LNCAP (cell line): ENCODE measurements at regions not wholly inside any gene's neighbourhood (a gene's known extent, or its start where the extent isn't known, plus 50 kb on each side); places are given as distances from the start of the nearest gene placed in this dataset.

Source experiments
- TF ChIP-seq, protein P1 (sequence below): fragments of 450-650 bp; IDR thresholded peaks from 2 replicates; pipeline ENCODE4 v1.5.1; 2017; ENCODE audit warnings: mild to moderate bottlenecking

DNA sequence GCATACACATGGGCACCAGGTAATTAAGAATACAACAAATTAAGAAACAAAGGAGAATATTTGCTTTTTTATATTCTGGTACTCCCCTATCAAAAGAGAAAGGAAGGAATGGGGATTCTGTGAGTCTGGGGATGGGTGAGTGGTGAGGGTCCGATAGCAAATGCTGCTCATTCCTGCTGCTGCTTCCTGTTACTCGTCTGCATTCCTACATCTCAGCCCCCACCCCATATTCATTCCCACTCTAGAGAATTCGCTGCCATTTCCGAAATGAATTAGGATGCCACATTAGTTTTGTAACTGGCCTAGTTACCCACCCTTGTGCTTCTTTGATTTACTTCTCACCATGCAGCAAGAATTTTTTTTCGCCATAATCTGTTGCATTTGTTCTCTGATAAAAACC, 1905.3 kb upstream of the PIK3C3 start:
- TF ChIP-seq, protein P1, sequence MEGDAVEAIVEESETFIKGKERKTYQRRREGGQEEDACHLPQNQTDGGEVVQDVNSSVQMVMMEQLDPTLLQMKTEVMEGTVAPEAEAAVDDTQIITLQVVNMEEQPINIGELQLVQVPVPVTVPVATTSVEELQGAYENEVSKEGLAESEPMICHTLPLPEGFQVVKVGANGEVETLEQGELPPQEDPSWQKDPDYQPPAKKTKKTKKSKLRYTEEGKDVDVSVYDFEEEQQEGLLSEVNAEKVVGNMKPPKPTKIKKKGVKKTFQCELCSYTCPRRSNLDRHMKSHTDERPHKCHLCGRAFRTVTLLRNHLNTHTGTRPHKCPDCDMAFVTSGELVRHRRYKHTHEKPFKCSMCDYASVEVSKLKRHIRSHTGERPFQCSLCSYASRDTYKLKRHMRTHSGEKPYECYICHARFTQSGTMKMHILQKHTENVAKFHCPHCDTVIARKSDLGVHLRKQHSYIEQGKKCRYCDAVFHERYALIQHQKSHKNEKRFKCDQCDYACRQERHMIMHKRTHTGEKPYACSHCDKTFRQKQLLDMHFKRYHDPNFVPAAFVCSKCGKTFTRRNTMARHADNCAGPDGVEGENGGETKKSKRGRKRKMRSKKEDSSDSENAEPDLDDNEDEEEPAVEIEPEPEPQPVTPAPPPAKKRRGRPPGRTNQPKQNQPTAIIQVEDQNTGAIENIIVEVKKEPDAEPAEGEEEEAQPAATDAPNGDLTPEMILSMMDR = no peak

DNA sequence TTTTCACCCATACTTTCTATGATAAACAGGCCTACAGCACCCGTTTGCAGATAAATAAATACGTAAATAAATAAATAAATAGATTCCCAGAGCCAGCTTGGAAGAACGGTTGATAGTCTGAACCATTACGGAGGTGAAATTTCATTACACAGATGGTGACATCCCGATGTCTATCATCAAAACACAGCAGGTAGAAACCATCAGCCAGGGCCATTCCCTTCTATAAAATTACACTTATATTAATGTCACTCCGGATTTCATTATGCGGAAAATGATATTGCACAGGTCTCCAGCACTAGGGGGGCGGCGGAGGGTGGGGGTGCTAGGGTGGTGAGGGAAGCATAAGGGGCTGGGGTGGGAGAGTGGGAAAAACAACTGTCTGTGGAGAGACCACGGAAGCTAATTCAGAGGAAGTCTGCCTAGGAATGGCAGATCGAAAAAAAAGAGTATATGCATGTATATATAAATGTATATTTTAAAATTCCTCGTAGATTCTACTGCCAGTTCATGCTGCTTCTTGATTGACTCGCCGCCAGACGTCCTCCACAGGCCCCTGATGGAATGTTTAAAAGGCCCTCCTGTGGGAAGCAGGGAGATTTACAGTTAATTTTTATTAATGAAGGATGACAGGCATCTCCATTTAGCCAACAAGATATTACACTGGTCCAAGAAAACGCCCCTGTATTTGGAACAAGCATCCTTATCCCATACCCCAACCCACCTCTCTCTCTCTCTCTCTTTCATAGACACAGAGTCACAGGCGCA, 1906.0 kb upstream of the PIK3C3 start:
- TF ChIP-seq, protein P1 = no peak

DNA sequence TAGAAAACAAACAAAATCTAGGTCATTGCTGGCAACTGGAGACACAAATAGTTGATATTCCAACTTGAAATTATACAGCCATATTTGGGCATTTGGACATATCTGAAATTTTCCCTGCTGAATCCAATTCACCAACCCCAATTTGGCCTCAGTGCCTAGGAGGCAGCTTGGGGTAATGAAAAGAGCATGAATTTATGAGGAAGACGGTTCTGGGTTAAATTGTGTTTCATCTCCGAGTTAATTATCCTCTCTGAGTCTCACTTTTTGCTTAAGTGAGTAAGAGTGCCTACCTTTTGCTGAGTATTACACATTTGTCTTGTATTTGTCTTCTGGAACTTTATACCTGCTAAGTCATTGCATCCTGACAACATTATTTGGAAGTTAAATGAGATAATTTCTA, 1906.8 kb upstream of the PIK3C3 start:
- TF ChIP-seq, protein P1 = no peak

DNA sequence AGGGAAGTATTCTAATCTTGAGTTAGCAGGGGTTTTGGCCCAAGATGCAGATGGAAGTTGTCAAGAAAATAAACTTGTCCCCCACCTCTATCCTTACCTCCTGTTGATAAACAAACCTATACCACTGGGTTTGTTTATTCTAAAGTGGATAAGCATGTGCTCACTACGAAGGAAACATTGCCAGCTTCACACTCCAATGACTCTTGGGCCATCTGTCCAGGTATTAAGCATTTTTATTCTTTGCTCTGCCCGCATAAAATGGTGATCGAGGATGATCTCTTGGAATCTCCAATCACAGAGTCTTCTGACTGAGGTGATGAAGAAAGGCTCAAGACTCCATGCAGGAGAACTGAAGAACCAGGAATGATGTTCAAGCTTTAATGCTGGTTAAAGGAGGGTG, 1908.4 kb upstream of the PIK3C3 start:
- TF ChIP-seq, protein P1 = no peak

DNA sequence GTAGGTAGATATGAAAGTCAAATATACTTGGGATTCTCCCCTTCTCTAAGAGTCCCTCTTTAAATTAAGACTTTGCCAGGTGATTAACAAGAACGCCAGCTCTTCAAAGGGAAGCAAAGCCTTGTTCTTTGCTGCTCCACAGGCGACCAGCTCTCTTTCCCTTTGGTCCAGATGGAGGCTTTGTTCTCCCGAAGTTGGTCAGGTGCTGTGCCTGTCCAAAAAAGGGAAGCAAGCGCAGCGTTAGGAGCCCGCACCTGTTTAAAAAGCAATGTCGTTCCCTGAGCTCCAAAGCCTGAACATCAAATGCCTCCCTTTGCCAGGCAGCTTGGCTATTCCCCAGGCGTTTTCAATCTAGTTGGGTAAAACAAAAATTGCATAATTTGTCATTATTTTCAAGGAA, 1913.1 kb upstream of the PIK3C3 start:
- TF ChIP-seq, protein P1 = no peak

DNA sequence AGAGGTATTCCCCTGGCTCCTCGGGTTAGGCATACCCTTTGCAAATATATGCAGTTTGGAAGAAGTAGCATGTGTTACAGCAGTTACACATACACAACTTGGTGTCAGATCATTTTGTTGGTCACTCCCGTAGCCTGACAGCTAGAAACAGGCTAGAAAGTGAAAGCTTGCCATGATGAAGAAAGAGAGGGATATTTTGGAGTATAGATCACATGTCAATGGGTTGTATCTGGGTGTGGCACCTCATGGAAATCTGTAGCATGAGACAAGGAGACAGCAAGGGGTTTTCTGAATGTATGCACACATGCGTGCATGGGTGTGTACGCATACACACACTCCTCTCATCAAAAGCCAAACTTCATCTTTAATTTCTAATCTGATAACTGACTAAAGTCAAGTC, 1914.5 kb upstream of the PIK3C3 start:
- TF ChIP-seq, protein P1 = no peak

DNA sequence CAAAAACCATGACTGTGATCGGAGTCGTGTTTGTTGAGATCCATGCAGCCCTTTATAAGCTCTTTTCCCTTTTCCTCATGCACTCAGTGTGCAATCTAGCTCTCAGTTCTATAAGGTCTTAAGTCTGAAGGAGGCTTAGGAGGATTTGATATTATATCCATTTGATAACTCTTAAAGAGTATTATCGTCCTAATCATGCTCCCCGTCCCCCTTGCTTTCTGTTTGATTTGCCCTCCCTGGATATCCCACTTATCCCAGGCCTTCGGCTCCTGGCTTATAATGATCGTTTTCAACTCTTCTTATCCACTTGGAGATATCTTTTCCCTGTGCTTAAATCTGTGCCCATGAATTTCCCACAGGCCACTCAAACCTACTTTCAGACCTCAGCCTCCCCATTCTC, 1917.7 kb upstream of the PIK3C3 start:
- TF ChIP-seq, protein P1 = no peak

DNA sequence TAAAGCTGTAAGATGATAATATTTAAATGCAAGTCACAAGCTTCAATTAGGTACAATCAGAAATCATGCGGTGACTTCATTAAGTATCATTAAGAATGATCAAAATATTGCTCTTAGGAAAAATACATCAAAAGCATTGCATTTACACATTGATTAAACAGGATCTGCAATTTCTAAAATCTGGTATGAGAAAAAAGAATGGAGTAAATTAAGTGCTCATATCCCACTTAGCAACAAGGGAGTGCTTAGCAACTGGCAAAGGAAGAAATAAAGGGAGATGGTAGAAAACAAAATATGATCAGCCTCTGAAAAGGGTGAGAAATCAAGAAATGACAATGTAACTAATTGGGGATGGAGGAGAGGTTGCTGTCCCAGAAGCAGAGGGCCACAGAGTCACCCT, 1918.2 kb upstream of the PIK3C3 start:
- TF ChIP-seq, protein P1 = no peak
